IMR-90 (cell line): ENCODE measurements at regions not wholly inside any gene's neighbourhood (a gene's known extent, or its start where the extent isn't known, plus 50 kb on each side); places are given as distances from the start of the nearest gene placed in this dataset.

ENCODE experiments used
- BHLHE40 ChIP-seq: fragments of 150-350 bp; IDR thresholded peaks from 2 replicates; pipeline ENCODE4 v1.6.1; 2016; ENCODE audit warnings: mild to moderate bottlenecking, low read depth, low read length
- CEBPB ChIP-seq: IDR thresholded peaks from 2 replicates; pipeline ENCODE4 v1.6.1; 2012; ENCODE audit warnings: low read depth, low read length, improper control_type of control experiment
- FOS ChIP-seq: fragments of 150-350 bp; IDR thresholded peaks from 2 replicates; pipeline ENCODE4 v1.6.1; 2016; ENCODE audit warnings: low read depth, low read length
- MAFK ChIP-seq: IDR thresholded peaks from 2 replicates; pipeline ENCODE4 v1.6.1; 2012; ENCODE audit warnings: low read depth, low read length, improper control_type of control experiment
- MAZ ChIP-seq: IDR thresholded peaks from 2 replicates; pipeline ENCODE4 v1.6.1; 2012; ENCODE audit warnings: low read depth, mild to moderate bottlenecking, low read length, improper control_type of control experiment, moderate library complexity, borderline replicate concordance
- MXI1 ChIP-seq: IDR thresholded peaks from 2 replicates; pipeline ENCODE4 v1.6.1; 2012; ENCODE audit warnings: low read depth, mild to moderate bottlenecking, low read length, moderate library complexity, borderline replicate concordance
- POLR2A ChIP-seq: IDR thresholded peaks from 2 replicates; pipeline ENCODE4 v1.6.1; 2012; ENCODE audit warnings: mild to moderate bottlenecking, low read depth, low read length
- RAD21 ChIP-seq: IDR thresholded peaks from 2 replicates; pipeline ENCODE4 v1.6.1; 2012; ENCODE audit warnings: low read length, improper control_type of control experiment
- RFX5 ChIP-seq: IDR thresholded peaks from 2 replicates; pipeline ENCODE4 v1.8.0; 2012; ENCODE audit warnings: low read depth, mild to moderate bottlenecking, low read length, moderate library complexity
- SMC3 ChIP-seq: fragments of 150-350 bp; IDR thresholded peaks from 2 replicates; pipeline ENCODE4 v1.6.1; 2016; ENCODE audit warnings: low read depth, mild to moderate bottlenecking, antibody characterized with exemption, low read length, moderate library complexity
- TF ChIP-seq, protein P1 (sequence below): conservative IDR thresholded peaks from 2 replicates; pipeline ENCODE4 v1.5.1; 2012; ENCODE audit warnings: mild to moderate bottlenecking, low read depth, low read length, improper control_type of control experiment
- TF ChIP-seq, protein P2 (sequence below): fragments of 150-350 bp; IDR thresholded peaks from 2 replicates; pipeline ENCODE4 v1.6.1; 2017; ENCODE audit warnings: mild to moderate bottlenecking, antibody characterized with exemption, low read length, low read depth
- TF ChIP-seq, protein P3 (sequence below): fragments of 150-350 bp; IDR thresholded peaks from 2 replicates; pipeline ENCODE4 v1.6.1; 2016; ENCODE audit warnings: low read depth, mild to moderate bottlenecking, low read length, moderate library complexity, borderline replicate concordance

DNA sequence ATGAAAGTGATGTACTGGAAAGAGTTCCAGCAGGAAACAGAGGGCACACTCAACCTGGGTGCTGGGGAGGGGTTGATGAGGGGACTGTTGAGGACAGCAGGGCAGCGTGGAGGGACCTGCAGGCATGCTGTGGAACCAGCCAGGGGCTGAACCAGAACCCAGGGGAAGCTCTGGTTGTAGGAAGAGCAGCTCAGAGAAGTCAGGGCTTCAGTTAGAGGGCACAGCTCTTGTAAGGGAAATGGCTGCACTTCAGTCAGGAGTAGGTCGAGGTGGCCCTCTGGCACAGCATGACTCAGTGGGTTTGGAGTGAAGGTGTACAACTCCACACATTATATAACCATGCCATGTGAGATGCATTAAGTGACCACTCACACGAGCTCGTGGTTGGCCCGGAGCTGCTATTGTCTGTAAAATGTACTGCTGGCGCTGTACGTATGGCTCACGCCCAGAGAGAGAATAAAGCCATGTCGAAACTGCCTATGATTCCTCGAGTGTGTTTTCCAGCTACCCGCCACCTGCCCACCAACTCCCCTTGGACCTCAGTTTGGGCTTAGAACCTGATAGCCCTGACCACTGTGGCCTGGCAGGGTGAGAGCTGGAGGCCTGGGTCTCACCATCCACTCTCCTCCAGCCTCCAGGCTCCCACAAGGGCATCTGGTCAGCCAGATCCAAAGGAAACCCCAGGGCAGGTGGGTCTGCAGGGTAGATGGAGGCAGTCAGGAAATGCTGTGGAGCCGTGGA, 136.5 kb upstream of the HS6ST1 start:
- TF ChIP-seq, protein P1, sequence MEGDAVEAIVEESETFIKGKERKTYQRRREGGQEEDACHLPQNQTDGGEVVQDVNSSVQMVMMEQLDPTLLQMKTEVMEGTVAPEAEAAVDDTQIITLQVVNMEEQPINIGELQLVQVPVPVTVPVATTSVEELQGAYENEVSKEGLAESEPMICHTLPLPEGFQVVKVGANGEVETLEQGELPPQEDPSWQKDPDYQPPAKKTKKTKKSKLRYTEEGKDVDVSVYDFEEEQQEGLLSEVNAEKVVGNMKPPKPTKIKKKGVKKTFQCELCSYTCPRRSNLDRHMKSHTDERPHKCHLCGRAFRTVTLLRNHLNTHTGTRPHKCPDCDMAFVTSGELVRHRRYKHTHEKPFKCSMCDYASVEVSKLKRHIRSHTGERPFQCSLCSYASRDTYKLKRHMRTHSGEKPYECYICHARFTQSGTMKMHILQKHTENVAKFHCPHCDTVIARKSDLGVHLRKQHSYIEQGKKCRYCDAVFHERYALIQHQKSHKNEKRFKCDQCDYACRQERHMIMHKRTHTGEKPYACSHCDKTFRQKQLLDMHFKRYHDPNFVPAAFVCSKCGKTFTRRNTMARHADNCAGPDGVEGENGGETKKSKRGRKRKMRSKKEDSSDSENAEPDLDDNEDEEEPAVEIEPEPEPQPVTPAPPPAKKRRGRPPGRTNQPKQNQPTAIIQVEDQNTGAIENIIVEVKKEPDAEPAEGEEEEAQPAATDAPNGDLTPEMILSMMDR = no peak
- TF ChIP-seq POLR2A (no peak), RFX5 (no peak), MXI1 (no peak), SMC3 (no peak), MAFK (no peak), FOS (no peak), CEBPB (no peak), MAZ (no peak), RAD21 (no peak), BHLHE40 (no peak)
- TF ChIP-seq, protein P2, sequence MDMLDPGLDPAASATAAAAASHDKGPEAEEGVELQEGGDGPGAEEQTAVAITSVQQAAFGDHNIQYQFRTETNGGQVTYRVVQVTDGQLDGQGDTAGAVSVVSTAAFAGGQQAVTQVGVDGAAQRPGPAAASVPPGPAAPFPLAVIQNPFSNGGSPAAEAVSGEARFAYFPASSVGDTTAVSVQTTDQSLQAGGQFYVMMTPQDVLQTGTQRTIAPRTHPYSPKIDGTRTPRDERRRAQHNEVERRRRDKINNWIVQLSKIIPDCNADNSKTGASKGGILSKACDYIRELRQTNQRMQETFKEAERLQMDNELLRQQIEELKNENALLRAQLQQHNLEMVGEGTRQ = no peak
- TF ChIP-seq, protein P3, sequence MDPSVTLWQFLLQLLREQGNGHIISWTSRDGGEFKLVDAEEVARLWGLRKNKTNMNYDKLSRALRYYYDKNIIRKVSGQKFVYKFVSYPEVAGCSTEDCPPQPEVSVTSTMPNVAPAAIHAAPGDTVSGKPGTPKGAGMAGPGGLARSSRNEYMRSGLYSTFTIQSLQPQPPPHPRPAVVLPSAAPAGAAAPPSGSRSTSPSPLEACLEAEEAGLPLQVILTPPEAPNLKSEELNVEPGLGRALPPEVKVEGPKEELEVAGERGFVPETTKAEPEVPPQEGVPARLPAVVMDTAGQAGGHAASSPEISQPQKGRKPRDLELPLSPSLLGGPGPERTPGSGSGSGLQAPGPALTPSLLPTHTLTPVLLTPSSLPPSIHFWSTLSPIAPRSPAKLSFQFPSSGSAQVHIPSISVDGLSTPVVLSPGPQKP = no peak
